ENCODE measurements at regions not wholly inside any gene's neighbourhood (a gene's known extent, or its start where the extent isn't known, plus 50 kb on each side); places are given as distances from the start of the nearest gene placed in this dataset.

DNA sequence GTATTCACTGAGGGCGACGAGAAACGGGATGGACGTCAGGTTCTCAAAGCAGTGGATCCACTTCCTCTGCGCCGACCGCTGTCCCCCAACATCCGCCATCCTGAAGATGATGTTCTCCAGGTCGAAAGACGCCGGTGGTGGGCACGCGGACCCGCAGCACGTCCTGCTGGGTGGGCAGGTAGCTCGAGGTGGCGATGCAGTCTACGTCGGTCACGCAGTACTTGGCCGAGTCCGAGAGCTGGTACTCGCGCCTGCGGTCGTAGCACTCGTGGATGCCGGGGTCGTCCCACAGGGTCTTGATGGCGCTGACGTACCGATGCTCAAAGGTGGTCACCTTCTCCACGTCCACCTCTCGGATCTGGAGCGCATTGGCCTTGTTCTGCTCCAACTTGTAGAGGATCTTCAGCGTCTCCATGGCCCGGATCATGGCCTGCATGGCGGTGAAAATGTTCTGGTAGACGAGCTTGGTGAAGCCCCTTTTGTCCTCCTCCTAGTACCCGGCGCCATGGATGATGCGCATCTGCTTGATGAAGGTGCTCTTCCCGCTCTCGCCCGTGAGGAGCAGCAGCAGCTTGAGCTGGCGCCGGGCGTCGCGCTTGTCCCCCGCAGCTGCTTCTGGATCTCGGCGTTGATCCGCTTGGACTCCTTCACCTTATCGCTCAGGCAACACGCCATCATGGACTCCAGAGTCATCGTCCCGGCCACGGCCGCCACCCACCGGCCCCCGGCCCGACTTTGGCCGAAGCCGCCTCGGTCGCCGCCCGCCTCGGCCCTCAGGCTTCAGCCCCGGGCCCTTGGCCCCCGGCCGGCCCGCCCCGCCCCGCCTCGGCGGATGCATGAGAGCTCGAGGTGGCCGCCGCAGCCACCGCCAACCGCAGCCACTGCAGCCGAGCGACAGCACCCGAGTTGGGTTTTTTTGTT, 122.9 kb upstream of the KCTD7 start:
- DNase-seq (ENCODE audit: low read depth, low spot score) = no peak
- Histone ChIP-seq H3K27me3 (replicated peaks in 1 of 2; ENCODE audit: control insufficient read depth in 2 of 2, insufficient read depth in 2 of 2, low read length in 1 of 2) (no peaks in the 10 kb centered on the region; a peak in 2 of 4 replicates), H4K20me1 (ENCODE audit: control insufficient read depth, insufficient read depth) (no peaks in the 10 kb centered on the region), H3K9ac (ENCODE audit: control insufficient read depth, insufficient read depth, low read length) (no peak overlapping the region), H3K9me3 (replicated peaks; ENCODE audit: control insufficient read depth, insufficient read depth, low read length) (no peaks in the 10 kb centered on the region; the same call in 2 of the 3 replicates), H3K27ac (ENCODE audit: control insufficient read depth, insufficient read depth) (no peak overlapping the region), H3K4me2 (ENCODE audit: control insufficient read depth, insufficient read depth) (no peak overlapping the region), H3K36me3 (ENCODE audit: control insufficient read depth in 2 of 2, insufficient read depth in 2 of 2, low read length in 1 of 2) (no peaks in the 10 kb centered on the region), H3K4me1 (ENCODE audit: control insufficient read depth, insufficient read depth, low read length) (no peaks in the 10 kb centered on the region), H3K4me3 (no peak overlapping the region), H3K79me2 (ENCODE audit: control insufficient read depth, insufficient read depth, low read length) (no peaks in the 10 kb centered on the region), H2AFZ (ENCODE audit: control insufficient read depth, low read depth, low read length) (no peak overlapping the region)
- in situ Hi-C loops (cut with MboI) = no loop called here
- ATAC-seq = no peak
- intact Hi-C loops (cut with micrococcal nuclease; ENCODE audit: unreplicated experiment) = no loop called here
- ChIA-PET POLR2A (no interaction called here), SMC1A (ENCODE audit: uncharacterized antibody, unreplicated experiment) (no interaction called here), RAD21 (ENCODE audit: unreplicated experiment) (interaction anchor here (0.6 kb wide), 1 partner anchor 341 kb away, joined by 3 read pairs; no protein-coding TSS in a partner anchor), CTCF (no interaction called here)
- WGBS (ENCODE audit: insufficient coverage, insufficient replicate concordance, low lambda C conversion rate, missing lambda C conversion rate) = 56% methylated on average over 78 of the region's 86 CpGs
- BruUV-seq (replicated peaks) = no TSS peak
- no peak for FAIRE-seq
- TF ChIP-seq, protein P1, sequence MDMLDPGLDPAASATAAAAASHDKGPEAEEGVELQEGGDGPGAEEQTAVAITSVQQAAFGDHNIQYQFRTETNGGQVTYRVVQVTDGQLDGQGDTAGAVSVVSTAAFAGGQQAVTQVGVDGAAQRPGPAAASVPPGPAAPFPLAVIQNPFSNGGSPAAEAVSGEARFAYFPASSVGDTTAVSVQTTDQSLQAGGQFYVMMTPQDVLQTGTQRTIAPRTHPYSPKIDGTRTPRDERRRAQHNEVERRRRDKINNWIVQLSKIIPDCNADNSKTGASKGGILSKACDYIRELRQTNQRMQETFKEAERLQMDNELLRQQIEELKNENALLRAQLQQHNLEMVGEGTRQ (IDR thresholded peaks at IDR 0.05; ENCODE audit: borderline replicate concordance, low read depth, low read length) = no peak
- TF ChIP-seq, protein P2, sequence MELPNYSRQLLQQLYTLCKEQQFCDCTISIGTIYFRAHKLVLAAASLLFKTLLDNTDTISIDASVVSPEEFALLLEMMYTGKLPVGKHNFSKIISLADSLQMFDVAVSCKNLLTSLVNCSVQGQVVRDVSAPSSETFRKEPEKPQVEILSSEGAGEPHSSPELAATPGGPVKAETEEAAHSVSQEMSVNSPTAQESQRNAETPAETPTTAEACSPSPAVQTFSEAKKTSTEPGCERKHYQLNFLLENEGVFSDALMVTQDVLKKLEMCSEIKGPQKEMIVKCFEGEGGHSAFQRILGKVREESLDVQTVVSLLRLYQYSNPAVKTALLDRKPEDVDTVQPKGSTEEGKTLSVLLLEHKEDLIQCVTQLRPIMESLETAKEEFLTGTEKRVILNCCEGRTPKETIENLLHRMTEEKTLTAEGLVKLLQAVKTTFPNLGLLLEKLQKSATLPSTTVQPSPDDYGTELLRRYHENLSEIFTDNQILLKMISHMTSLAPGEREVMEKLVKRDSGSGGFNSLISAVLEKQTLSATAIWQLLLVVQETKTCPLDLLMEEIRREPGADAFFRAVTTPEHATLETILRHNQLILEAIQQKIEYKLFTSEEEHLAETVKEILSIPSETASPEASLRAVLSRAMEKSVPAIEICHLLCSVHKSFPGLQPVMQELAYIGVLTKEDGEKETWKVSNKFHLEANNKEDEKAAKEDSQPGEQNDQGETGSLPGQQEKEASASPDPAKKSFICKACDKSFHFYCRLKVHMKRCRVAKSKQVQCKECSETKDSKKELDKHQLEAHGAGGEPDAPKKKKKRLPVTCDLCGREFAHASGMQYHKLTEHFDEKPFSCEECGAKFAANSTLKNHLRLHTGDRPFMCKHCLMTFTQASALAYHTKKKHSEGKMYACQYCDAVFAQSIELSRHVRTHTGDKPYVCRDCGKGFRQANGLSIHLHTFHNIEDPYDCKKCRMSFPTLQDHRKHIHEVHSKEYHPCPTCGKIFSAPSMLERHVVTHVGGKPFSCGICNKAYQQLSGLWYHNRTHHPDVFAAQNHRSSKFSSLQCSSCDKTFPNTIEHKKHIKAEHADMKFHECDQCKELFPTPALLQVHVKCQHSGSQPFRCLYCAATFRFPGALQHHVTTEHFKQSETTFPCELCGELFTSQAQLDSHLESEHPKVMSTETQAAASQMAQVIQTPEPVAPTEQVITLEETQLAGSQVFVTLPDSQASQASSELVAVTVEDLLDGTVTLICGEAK (IDR thresholded peaks at IDR 0.05; ENCODE audit: borderline replicate concordance) = no peak
- TF ChIP-seq SMC3 (IDR thresholded peaks at IDR 0.05; ENCODE audit: borderline replicate concordance, low read length) (no peak), ATF7 (IDR thresholded peaks at IDR 0.05; ENCODE audit: low read depth) (no peak), KAT2A (conservative IDR thresholded peaks at IDR 0.05; ENCODE audit: control insufficient read depth, low read depth, low read length) (no peak), FOXM1 (IDR thresholded peaks at IDR 0.05; ENCODE audit: low read depth, low read length) (no peak), NBN (IDR thresholded peaks at IDR 0.05) (no peak), SMARCA5 (IDR thresholded peaks at IDR 0.05) (no peak), SP1 (IDR thresholded peaks at IDR 0.05; ENCODE audit: low read depth, low read length) (no peak), NFYB (IDR thresholded peaks at IDR 0.05; ENCODE audit: insufficient read depth, low read depth, low read length) (no peak), SIN3A (IDR thresholded peaks at IDR 0.05; ENCODE audit: low read depth, low read length) (no peak), RUNX3 (IDR thresholded peaks at IDR 0.05; ENCODE audit: low read length) (no peak)
- TF ChIP-seq, protein P3, sequence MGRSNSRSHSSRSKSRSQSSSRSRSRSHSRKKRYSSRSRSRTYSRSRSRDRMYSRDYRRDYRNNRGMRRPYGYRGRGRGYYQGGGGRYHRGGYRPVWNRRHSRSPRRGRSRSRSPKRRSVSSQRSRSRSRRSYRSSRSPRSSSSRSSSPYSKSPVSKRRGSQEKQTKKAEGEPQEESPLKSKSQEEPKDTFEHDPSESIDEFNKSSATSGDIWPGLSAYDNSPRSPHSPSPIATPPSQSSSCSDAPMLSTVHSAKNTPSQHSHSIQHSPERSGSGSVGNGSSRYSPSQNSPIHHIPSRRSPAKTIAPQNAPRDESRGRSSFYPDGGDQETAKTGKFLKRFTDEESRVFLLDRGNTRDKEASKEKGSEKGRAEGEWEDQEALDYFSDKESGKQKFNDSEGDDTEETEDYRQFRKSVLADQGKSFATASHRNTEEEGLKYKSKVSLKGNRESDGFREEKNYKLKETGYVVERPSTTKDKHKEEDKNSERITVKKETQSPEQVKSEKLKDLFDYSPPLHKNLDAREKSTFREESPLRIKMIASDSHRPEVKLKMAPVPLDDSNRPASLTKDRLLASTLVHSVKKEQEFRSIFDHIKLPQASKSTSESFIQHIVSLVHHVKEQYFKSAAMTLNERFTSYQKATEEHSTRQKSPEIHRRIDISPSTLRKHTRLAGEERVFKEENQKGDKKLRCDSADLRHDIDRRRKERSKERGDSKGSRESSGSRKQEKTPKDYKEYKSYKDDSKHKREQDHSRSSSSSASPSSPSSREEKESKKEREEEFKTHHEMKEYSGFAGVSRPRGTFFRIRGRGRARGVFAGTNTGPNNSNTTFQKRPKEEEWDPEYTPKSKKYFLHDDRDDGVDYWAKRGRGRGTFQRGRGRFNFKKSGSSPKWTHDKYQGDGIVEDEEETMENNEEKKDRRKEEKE (IDR thresholded peaks at IDR 0.05) = no peak

Measured in GM12878 (cell line).